Astrocyte (in vitro differentiated cells and primary cell): ENCODE measurements at regions not wholly inside any gene's neighbourhood (a gene's known extent, or its start where the extent isn't known, plus 50 kb on each side); places are given as distances from the start of the nearest gene placed in this dataset.

Source experiments
- EZH2 ChIP-seq: IDR thresholded peaks from 2 replicates; pipeline ENCODE4 v1.6.1; 2012; ENCODE audit warnings: mild to moderate bottlenecking, low read length, inconsistent platforms; ENCODE audit not compliant: insufficient read depth
- TF ChIP-seq, protein P1 (sequence below): IDR thresholded peaks from 2 replicates; pipeline ENCODE4 v1.5.1; 2011; ENCODE audit warnings: low read depth, mild to moderate bottlenecking, inconsistent platforms, low read length, moderate library complexity; ENCODE audit not compliant: insufficient read depth

DNA sequence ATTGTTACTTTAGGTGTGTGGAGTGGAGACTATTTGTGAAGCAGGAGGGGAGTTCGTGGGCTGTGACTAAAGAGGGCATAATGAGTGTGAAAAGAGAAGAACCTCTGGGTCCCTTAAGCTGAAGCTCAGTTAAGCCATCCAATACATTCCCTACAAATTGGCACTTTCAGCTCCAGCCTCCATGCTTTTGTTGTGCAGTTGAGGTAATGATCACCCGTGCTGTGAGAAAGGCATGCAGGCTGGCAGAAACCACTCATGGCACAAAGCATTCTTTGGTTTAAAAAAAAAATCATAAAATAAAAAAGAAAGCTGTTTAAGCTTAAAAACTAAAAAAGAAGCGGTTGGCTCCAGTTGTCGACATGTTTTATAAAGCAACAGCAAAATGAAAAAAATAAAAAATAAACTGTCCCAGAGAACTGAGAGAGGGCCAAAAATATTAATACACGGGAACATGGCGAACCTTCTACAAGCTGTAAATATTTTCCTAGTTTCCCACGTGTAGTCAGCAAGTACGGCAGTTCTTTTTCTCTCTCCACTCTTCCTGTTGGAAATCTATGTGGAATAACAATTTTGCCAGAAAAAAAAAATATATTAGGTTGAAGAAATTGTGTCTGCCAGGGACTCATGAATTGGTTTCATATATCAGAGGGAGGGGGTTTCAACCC, 82.2 kb downstream of the ANKRD60 start:
- TF ChIP-seq, protein P1, sequence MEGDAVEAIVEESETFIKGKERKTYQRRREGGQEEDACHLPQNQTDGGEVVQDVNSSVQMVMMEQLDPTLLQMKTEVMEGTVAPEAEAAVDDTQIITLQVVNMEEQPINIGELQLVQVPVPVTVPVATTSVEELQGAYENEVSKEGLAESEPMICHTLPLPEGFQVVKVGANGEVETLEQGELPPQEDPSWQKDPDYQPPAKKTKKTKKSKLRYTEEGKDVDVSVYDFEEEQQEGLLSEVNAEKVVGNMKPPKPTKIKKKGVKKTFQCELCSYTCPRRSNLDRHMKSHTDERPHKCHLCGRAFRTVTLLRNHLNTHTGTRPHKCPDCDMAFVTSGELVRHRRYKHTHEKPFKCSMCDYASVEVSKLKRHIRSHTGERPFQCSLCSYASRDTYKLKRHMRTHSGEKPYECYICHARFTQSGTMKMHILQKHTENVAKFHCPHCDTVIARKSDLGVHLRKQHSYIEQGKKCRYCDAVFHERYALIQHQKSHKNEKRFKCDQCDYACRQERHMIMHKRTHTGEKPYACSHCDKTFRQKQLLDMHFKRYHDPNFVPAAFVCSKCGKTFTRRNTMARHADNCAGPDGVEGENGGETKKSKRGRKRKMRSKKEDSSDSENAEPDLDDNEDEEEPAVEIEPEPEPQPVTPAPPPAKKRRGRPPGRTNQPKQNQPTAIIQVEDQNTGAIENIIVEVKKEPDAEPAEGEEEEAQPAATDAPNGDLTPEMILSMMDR = no peak
- no peak for TF ChIP-seq EZH2
